DMS114 treated with DMSO at 0.1 percent for 48 hours (cell line): ENCODE measurements at regions not wholly inside any gene's neighbourhood (a gene's known extent, or its start where the extent isn't known, plus 50 kb on each side); places are given as distances from the start of the nearest gene placed in this dataset.

ENCODE experiments used
- DNase-seq: peaks from one replicate; lab custom pipeline; 2025; ENCODE audit not compliant: unreplicated experiment; lab: John Stamatoyannopoulos, UW

DNA sequence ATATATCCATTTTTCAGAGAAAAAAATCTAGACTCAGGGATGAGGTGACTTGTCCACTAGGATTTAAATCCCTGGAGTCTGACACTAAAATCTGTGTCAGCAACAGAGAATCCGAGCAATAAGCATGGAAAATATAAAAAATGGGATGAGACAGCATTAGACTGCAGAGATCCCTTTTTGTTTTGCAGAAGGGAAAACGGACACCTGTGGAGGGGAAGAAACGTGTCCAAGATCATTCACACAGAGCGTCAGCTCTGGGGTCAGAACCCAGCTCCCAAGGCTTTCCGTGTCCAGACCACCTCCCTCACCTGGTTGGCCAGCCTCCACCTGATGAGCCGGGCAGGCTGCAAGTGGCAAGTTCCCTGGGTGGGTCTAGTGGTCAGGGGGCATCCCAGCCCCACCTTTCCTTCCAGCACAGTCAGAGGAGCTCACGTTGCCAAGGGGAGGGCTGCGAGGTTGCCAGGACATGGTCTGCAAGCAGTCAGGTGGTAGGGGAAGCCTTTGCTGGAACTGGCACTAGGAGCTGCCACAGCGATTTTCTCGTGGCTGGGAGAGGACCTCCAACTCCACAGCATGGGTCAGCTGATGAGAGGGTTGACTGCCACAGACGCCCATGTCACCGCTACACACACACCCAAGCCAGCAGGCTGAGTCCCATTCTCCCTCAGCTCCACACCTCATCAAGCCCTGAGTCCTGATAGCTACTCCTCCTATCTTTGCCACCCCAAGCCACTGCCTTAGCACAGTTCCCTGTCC is 65.9 kb upstream of the CPLX2 start:
- DNase-seq = no peak

DNA sequence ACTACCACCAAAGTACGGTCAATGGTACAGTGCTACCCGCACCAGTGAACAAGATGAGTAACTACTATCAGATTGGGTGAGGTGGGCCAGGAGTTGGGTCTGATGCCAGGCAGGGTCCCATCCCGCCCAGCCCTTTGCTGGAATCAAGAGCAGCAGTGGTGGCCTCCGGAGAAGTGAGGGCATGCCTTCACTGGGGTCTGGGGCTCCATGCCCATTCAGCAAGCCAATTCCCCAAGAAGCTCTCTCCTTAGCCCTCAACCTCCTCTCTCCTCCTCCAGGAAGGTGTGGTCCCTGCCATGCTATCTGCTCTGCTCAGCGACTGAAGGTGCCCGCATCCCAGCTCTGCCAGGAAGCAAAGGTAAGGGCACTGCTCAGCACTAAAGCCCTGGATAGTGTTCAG is 62.7 kb upstream of the CPLX2 start:
- DNase-seq = no peak

DNA sequence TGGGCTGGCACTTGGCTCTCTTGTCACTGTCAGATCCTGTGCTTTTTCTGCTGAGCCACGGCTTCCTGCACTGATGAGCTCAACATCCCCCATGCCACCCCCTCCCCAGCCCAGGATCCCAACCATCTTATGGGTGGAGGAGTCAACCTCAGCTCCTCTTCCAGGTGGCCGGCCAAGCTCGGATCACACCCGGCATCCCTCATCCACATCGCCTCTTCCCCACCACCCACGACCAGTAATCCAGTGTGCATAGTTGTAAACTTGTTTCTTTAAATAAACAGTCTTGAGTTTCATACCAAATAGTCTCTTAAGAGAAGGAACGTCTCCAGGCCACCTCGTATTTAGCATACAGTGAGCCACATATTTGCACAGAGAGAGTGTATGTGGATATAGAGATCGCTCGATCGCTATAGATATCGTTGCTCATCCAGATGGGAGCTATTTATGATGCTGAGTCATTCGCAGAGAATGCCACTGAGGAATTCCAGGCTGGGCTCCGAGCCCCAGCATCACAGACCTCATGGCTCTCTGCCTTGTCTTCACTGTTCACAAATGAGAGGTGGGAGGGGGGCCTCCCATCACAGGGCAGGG is 61.8 kb upstream of the CPLX2 start:
- no peak for DNase-seq

DNA sequence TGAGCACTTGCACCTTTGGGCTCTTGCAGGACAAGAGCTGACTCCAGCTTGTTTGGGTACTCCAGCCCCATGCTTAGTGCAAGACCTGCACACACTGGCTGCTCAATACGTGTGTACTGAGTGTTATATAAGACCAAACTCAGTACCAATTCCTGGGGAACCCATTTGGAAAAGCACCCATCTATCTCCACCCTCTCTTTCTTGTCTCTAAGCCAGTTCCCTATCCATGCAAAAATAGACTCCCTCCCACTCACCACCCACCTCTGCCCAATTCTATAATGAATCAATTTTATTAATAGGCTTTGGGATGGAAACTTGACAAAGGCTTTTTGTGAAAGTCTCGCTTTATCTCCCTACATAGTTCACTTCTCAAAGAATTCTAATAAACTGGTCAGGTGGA is 60.9 kb upstream of the CPLX2 start:
- DNase-seq = no peak

DNA sequence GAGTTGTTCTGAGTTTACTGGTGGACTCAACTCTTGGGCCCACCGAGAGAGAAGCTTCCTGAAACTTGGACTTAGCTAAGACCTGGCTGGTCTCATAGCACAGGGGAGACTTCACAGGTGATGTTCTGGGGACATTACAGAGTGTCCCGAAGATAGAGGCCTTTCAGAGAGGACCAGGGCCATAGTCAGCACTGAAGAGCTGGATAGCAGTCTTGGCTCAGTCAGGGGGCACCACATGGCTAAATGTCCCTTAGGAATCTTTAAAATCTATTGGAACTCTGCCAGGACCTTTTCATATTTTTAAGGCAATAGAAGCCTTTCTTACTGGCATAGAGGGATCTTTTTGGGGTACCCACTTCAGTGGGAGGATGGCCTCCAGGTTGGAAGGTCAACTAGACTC is 59.8 kb upstream of the CPLX2 start:
- no peak for DNase-seq

DNA sequence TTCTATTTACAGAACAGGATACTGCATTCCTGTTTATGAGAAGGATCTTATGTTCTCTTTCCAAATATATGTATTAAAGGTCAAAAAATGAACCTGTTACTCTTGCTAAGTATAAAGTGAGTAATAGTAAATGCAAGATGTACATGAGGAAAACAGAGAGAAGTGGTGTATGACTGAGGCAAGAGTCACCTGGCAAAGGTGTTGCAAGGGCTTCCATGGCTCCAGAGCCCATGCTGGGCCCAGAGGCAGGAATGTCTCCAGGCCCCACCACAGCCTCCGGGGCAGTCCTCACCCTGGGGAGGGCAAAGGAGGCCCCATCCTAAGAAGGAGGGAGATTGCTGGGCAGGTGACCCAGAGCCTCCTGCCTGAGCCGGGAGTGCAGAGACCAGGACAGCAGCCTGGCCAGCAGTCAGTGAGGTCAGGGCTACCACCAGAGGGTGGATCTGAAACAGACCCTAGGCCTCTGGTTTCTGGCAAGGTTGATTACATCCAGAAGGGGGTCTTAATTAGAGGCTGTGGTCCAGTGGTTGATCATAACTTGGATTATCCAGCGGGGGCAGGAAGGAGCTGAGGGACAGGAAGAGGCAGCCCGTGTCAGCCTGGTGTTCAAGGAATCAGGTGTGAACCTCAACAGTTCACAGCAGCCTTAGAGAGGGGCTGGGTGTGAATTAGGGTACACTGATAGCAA is 57.3 kb upstream of the CPLX2 start:
- DNase-seq = no peak

DNA sequence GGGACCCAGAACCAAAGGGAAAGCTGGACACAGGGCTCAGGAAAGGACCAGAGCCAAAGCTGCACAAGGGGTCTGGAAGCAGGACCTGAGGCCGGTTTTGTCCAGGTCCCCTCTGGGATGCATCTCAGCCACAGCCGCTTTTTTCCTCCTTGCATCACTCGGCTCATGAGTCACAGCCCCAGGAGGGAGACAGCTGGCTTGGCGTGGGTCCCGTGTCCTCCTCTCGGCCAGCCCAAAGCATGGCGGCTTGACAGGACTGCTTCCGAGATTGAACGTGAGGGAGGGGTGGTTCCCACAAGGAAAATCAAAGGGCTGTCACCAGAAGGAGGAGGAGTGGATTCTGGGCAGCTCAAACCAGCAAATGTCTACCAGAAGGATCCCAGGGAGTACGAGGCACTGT is 56.7 kb upstream of the CPLX2 start:
- DNase-seq = no peak

DNA sequence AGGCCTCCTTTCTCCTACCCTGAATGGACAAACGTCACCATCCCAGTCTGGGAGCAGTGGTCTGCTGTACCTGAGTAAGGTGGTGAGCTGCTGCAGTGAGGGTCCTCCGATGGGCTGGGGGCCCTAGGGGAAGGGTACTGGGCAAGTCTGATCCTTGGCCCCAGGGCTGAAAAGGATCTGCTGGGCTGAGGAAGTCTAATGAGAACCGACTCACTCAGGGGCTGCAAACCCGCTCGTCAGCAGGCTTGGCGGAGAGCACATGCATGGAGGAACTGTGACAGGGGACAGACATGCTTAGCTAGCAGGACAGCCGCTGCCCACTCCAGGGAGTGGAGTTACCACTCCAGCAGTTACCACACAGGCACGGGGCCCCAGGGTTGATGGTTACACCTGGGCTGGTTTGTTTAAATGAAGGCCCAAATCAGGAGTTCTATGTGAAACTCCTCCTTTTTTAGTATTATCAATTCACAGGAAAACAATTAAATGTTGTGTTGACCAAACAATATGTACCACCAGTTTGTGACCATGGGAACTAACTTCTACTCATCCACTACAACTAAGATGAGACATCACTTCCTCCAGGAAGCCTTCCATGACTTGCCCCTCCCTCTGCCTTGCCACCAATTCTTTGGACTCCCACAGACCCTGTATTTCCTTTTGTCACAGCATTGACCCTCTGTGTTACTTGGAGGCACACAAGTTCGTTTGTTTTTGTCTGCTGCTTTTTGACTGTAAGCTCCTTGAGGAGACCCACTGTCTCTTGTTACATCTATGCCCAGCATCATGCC is 56.1 kb upstream of the CPLX2 start:
- DNase-seq = no peak

DNA sequence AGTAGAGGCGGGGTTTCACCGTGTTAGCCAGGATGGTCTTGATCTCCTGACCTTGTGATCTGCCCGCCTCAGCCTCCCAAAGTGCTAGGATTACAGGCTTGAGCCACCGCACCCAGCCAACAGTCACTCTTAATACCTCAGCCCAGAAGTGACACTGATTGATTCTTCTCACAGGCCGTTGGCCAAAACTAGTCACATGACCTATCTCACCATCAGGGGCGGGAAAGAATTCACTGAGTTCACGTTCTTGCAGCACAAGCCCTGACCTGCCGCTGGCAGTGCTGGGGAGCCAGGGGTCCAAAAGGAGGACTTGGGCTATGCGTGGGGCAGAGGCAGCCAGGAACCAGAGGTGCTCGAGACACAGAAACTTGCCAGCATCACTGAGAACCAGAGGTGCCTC is 55.0 kb upstream of the CPLX2 start:
- DNase-seq = no peak

DNA sequence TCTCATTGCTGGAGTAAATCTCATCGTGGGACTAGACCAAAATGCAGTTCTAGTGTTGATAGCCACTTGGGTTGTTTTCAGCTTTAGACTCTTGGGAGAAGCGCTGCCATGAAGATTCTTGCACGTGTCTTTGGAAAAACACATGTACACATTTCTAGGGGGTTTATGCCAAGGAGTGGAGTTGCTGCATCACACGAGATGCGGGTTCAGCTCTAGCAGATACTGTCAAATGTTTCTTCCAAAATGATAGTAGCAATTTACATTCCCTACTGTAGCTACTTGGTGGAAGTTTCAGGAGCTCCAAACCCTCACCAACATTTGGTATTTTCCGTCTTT is 52.3 kb upstream of the CPLX2 start:
- DNase-seq = no peak

DNA sequence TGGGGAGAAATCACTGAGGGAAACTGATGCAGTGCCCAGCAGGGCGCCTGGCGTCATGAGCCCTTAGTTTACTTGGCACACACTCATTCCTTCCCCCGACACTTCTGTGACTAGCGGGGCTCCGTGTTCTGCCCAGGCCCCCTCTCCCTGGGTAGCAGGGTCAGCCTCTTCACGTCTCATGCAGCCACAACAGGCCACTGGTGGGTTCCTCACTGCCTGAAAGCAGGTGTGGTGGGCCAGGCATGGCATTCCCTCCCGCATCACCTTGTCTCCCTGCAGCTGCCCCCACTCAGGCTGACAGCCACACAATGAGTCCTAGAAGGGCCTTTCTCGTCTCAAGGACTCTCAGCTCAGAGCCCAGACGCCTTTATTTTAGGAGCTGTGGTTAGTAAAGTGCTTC is 51.1 kb upstream of the CPLX2 start:
- no peak for DNase-seq
